Activated CD4-positive, alpha-beta T cell treated with anti-CD3 and anti-CD28 coated beads, Interleukin-2, amount 10 ng/mL, durations not matched to agents 24 days and 14 days (primary cell): ENCODE measurements at regions not wholly inside any gene's neighbourhood (a gene's known extent, or its start where the extent isn't known, plus 50 kb on each side); places are given as distances from the start of the nearest gene placed in this dataset.
"Not testable (repeated sequence)": the region's sequence is repeated elsewhere in the genome, so short reads cannot be mapped to it uniquely, and the experiment has no call there.

ENCODE experiments used
- DNase-seq: peaks from one replicate; pipeline ENCODE4 v3.0.0; 2022
- H3K27ac Mint-ChIP-seq: one replicate; pipeline ENCODE4 v1.8.0; 2022; ENCODE audit warnings: mild to moderate bottlenecking, mixed read lengths
- H3K27me3 Mint-ChIP-seq: one replicate; pipeline ENCODE4 v1.8.0; 2022; ENCODE audit warnings: mixed read lengths
- H3K36me3 Mint-ChIP-seq: one replicate; pipeline ENCODE4 v1.8.0; 2022; ENCODE audit warnings: low read depth, mild to moderate bottlenecking, mixed read lengths
- H3K4me1 Mint-ChIP-seq: one replicate; pipeline ENCODE4 v1.8.0; 2021; ENCODE audit warnings: mixed read lengths
- H3K4me3 Mint-ChIP-seq: one replicate; pipeline ENCODE4 v1.8.0; 2022; ENCODE audit warnings: mild to moderate bottlenecking, moderate library complexity, mixed read lengths
- H3K9me3 Mint-ChIP-seq: one replicate; pipeline ENCODE4 v1.8.0; 2021; ENCODE audit warnings: mixed read lengths
- intact Hi-C: fragments of 100-400 bp; cut with micrococcal nuclease; formaldehyde crosslinking; loops from one replicate; pipeline ENCODE4 v1.15.1; 2023

GRCh38 chr12:127941332-127941731 is 325.6 kb upstream of the TMEM132C start:
- intact Hi-C loops: no loop called here
- no peak overlapping the region for H3K4me3 Mint-ChIP-seq
- H3K27me3 Mint-ChIP-seq: no peaks in the 10 kb centered on the region
- no peak for DNase-seq
- no peaks in the 10 kb centered on the region for H3K36me3 Mint-ChIP-seq
- H3K4me1 Mint-ChIP-seq: no peaks in the 10 kb centered on the region
- peaks cover 7% of the 10 kb centered on the region for H3K9me3 Mint-ChIP-seq
- H3K27ac Mint-ChIP-seq: no peak overlapping the region

GRCh38 chr12:127942981-127943380 is 324.0 kb upstream of the TMEM132C start:
- no peaks in the 10 kb centered on the region for H3K36me3 Mint-ChIP-seq
- no peak overlapping the region for H3K27ac Mint-ChIP-seq
- intact Hi-C loops: no loop called here
- H3K4me3 Mint-ChIP-seq: no peak overlapping the region
- peaks cover 7% of the 10 kb centered on the region for H3K9me3 Mint-ChIP-seq
- DNase-seq: no peak
- H3K4me1 Mint-ChIP-seq: no peaks in the 10 kb centered on the region
- no peaks in the 10 kb centered on the region for H3K27me3 Mint-ChIP-seq

GRCh38 chr12:127943481-127944210 is 323.3 kb upstream of the TMEM132C start:
- intact Hi-C loops: no loop called here
- DNase-seq: no peak
- Mint-ChIP-seq H3K4me3 (no peak overlapping the region), H3K9me3 (peaks cover 7% of the 10 kb centered on the region), H3K36me3 (no peaks in the 10 kb centered on the region), H3K4me1 (no peaks in the 10 kb centered on the region), H3K27ac (no peak overlapping the region), H3K27me3 (no peaks in the 10 kb centered on the region)

- Mint-ChIP-seq H3K27ac (no peak overlapping the region), H3K27me3 (no peaks in the 10 kb centered on the region), H3K4me1 (no peaks in the 10 kb centered on the region), H3K4me3 (no peak overlapping the region), H3K9me3 (peaks cover 4% of the 10 kb centered on the region), H3K36me3 (no peaks in the 10 kb centered on the region)
- intact Hi-C loops: no loop called here
- DNase-seq: no peak
These were observed 322.6 kb upstream of the TMEM132C start for GRCh38 chr12:127944211-127944899.

- intact Hi-C loops: no loop called here
- no peaks in the 10 kb centered on the region for H3K27me3 Mint-ChIP-seq
- no peaks in the 10 kb centered on the region for H3K9me3 Mint-ChIP-seq
- H3K36me3 Mint-ChIP-seq: no peaks in the 10 kb centered on the region
- no peak for DNase-seq
- no peak overlapping the region for H3K4me3 Mint-ChIP-seq
- no peak overlapping the region for H3K27ac Mint-ChIP-seq
- H3K4me1 Mint-ChIP-seq: no peaks in the 10 kb centered on the region
These were observed 309.8 kb upstream of the TMEM132C start for GRCh38 chr12:127957001-127957660.

- Mint-ChIP-seq H3K4me1 (no peaks in the 10 kb centered on the region), H3K9me3 (peaks cover 3% of the 10 kb centered on the region), H3K4me3 (no peak overlapping the region), H3K27me3 (no peaks in the 10 kb centered on the region), H3K36me3 (no peaks in the 10 kb centered on the region), H3K27ac (no peak overlapping the region)
- DNase-seq: no peak
- intact Hi-C loops: no loop called here
These were observed 304.7 kb upstream of the TMEM132C start for GRCh38 chr12:127962303-127962702.

- Mint-ChIP-seq H3K27ac (no peak overlapping the region), H3K36me3 (no peaks in the 10 kb centered on the region), H3K4me3 (no peak overlapping the region), H3K27me3 (no peaks in the 10 kb centered on the region), H3K9me3 (peaks cover 6% of the 10 kb centered on the region), H3K4me1 (no peaks in the 10 kb centered on the region)
- no peak for DNase-seq
- intact Hi-C loops: no loop called here
These were observed 303.0 kb upstream of the TMEM132C start for GRCh38 chr12:127963933-127964332.

GRCh38 chr12:127964717-127965116 is 302.3 kb upstream of the TMEM132C start:
- H3K4me1 Mint-ChIP-seq: no peaks in the 10 kb centered on the region
- H3K27me3 Mint-ChIP-seq: no peaks in the 10 kb centered on the region
- DNase-seq: no peak
- no peak overlapping the region for H3K4me3 Mint-ChIP-seq
- H3K36me3 Mint-ChIP-seq: no peaks in the 10 kb centered on the region
- no peak overlapping the region for H3K27ac Mint-ChIP-seq
- peaks cover 6% of the 10 kb centered on the region for H3K9me3 Mint-ChIP-seq
- intact Hi-C loops: no loop called here

- Mint-ChIP-seq H3K36me3 (no peaks in the 10 kb centered on the region), H3K9me3 (peaks cover 6% of the 10 kb centered on the region), H3K4me1 (no peaks in the 10 kb centered on the region), H3K4me3 (no peak overlapping the region), H3K27ac (no peak overlapping the region), H3K27me3 (no peaks in the 10 kb centered on the region)
- DNase-seq: no peak
- intact Hi-C loops: no loop called here
These were observed 300.6 kb upstream of the TMEM132C start for GRCh38 chr12:127966331-127966730.

GRCh38 chr12:127970491-127970890 is 296.5 kb upstream of the TMEM132C start:
- peaks cover 7% of the 10 kb centered on the region for H3K9me3 Mint-ChIP-seq
- H3K4me3 Mint-ChIP-seq: no peak overlapping the region
- H3K27me3 Mint-ChIP-seq: no peaks in the 10 kb centered on the region
- intact Hi-C loops: no loop called here
- H3K36me3 Mint-ChIP-seq: no peaks in the 10 kb centered on the region
- no peak overlapping the region for H3K27ac Mint-ChIP-seq
- no peak for DNase-seq
- H3K4me1 Mint-ChIP-seq: no peaks in the 10 kb centered on the region

- Mint-ChIP-seq H3K27ac (no peak overlapping the region), H3K36me3 (no peaks in the 10 kb centered on the region), H3K9me3 (peaks cover 19% of the 10 kb centered on the region), H3K27me3 (no peaks in the 10 kb centered on the region), H3K4me1 (no peaks in the 10 kb centered on the region), H3K4me3 (no peak overlapping the region)
- intact Hi-C loops: no loop called here
- DNase-seq: no peak
These were observed 286.4 kb upstream of the TMEM132C start for GRCh38 chr12:127980585-127980984.

- intact Hi-C loops: no loop called here
- DNase-seq: no peak
- Mint-ChIP-seq H3K4me1 (no peaks in the 10 kb centered on the region), H3K27me3 (no peaks in the 10 kb centered on the region), H3K4me3 (no peak overlapping the region), H3K36me3 (no peaks in the 10 kb centered on the region), H3K9me3 (peaks cover 14% of the 10 kb centered on the region), H3K27ac (no peak overlapping the region)
These were observed 285.1 kb upstream of the TMEM132C start for GRCh38 chr12:127981875-127982274.

- intact Hi-C loops, H3K27ac Mint-ChIP-seq, H3K4me3 Mint-ChIP-seq, H3K27me3 Mint-ChIP-seq, H3K4me1 Mint-ChIP-seq, H3K9me3 Mint-ChIP-seq, H3K36me3 Mint-ChIP-seq, DNase-seq: not testable (repeated sequence)
These were observed 283.7 kb upstream of the TMEM132C start for GRCh38 chr12:127983213-127983791.

- no peak overlapping the region for H3K27ac Mint-ChIP-seq
- no peak overlapping the region for H3K4me3 Mint-ChIP-seq
- H3K36me3 Mint-ChIP-seq: no peaks in the 10 kb centered on the region
- H3K4me1 Mint-ChIP-seq: no peaks in the 10 kb centered on the region
- intact Hi-C loops: no loop called here
- H3K27me3 Mint-ChIP-seq: no peaks in the 10 kb centered on the region
- DNase-seq: no peak
- H3K9me3 Mint-ChIP-seq: peaks cover 8% of the 10 kb centered on the region
These were observed 282.4 kb upstream of the TMEM132C start for GRCh38 chr12:127984386-127985055.
